A673 (cell line): ENCODE measurements at regions not wholly inside any gene's neighbourhood (a gene's known extent, or its start where the extent isn't known, plus 50 kb on each side); places are given as distances from the start of the nearest gene placed in this dataset.

ENCODE experiments used
- EZH2 ChIP-seq: fragments of 200-600 bp; sonication (generic); IDR thresholded peaks from 2 replicates; pipeline ENCODE4 v1.6.1; 2017; ENCODE audit warnings: borderline replicate concordance, low read depth, mild to moderate bottlenecking, mixed read lengths, antibody characterized with exemption, low read length; ENCODE audit not compliant: poor library complexity, severe bottlenecking
- TF ChIP-seq, protein P1 (sequence below): fragments of 300-800, 200-600 bp; sonication (generic); conservative IDR thresholded peaks from 2 replicates; pipeline ENCODE4 v1.5.1; 2017; ENCODE audit warnings: low read depth, mild to moderate bottlenecking, antibody characterized with exemption, low read length, moderate library complexity, mixed read lengths

DNA sequence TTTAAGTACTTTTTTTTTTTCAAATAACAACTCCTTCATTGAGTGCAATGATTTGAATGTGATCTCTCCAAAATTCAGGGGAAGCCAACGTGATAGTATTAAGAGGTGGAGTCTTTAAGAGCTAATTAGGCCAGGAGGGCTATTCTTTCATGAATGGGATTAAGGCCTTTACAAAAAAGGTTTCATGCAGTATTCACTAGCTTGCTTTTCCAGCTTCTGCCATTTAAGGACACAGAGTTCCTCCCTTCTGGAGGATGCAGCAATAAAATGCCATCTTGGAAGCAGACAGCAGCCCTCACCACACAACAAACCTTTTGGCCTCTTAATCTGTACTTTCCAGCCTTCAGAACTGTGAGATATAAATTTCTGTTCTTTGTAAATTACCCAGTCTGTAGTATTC lies 586.8 kb upstream of the LMO3 start:
- TF ChIP-seq EZH2, result no peak
- TF ChIP-seq, protein P1, sequence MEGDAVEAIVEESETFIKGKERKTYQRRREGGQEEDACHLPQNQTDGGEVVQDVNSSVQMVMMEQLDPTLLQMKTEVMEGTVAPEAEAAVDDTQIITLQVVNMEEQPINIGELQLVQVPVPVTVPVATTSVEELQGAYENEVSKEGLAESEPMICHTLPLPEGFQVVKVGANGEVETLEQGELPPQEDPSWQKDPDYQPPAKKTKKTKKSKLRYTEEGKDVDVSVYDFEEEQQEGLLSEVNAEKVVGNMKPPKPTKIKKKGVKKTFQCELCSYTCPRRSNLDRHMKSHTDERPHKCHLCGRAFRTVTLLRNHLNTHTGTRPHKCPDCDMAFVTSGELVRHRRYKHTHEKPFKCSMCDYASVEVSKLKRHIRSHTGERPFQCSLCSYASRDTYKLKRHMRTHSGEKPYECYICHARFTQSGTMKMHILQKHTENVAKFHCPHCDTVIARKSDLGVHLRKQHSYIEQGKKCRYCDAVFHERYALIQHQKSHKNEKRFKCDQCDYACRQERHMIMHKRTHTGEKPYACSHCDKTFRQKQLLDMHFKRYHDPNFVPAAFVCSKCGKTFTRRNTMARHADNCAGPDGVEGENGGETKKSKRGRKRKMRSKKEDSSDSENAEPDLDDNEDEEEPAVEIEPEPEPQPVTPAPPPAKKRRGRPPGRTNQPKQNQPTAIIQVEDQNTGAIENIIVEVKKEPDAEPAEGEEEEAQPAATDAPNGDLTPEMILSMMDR, result no peak
